RWPE1 (cell line): ENCODE measurements at regions not wholly inside any gene's neighbourhood (a gene's known extent, or its start where the extent isn't known, plus 50 kb on each side); places are given as distances from the start of the nearest gene placed in this dataset.
A peak's percentile ranks its signal among the peaks of the same experiment; 100 is the strongest.

Source experiments
- CTCF ChIA-PET: fragments of 350-600 bp; sonication (Branson Sonifier 250); formaldehyde crosslinking; extraction: SDS; loops from one replicate; lab custom pipeline; 2021; lab: Yijun Ruan, JAX
- POLR2A ChIA-PET: fragments of 400-600 bp; formaldehyde crosslinking; extraction: SDS; loops from one replicate; lab custom pipeline; 2020; ENCODE audit warnings: antibody characterized with exemption; ENCODE audit not compliant: low non-redundant PET; lab: Yijun Ruan, JAX
- DNase-seq: peaks from one replicate; pipeline ENCODE4 v3.0.0; 2012; ENCODE audit warnings: low spot score
- H3K27ac ChIP-seq: fragments of 450-650 bp; 2 replicates; pipeline ENCODE4 v1.5.1; 2017
- CTCF ChIP-seq: fragments of 450-650 bp; conservative IDR thresholded peaks from 2 replicates; pipeline ENCODE4 v1.5.1; 2017; ENCODE audit warnings: low read depth, mild to moderate bottlenecking

DNA sequence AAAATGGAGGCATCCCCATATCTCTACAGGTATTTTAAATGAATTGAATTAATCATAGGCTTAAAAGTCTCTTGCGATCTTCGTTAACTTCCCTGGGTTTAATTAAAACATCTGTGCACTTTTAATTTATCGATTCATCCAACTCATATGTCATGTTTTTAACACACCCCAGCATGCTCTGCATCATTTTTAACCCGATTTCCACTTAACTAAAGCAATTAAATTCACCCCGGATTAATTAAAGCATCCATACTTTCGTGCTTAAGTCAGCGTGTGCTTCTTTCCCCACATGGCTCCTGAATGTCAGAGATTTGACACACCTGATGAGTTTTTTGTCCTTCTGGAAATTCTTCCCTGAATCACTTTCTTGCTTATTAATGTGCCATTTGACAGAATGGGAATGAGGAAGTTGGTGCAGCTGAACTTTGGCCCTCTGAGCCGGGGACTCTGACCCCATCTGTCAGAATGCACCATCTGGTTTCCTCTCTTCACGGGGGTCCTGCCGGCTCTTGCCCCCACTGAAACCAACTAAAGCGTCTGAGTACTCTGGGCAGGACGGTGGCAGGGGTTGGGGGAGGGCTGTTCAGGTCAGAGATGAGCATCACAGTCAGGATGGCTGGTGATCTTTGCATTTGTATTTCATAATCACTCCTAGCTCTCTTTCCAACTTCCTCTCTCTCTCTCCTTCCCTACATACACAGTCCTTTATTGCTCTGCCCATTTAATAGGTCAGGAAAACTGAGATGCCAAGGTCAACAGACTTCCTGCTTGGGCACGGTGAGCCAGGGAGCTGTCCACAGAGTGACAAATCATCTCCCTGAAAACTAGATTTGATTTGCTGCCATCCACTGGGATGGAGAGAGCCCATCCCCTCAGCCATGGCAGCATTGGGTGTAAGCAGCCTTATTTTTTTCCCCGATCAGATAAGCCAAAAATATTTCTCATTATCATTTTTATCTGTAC lies 180.3 kb upstream of the WWC1 start:
- no peak overlapping the region for H3K27ac ChIP-seq
- POLR2A ChIA-PET = no interaction called here
- TF ChIP-seq CTCF = no peak
- CTCF ChIA-PET = interaction anchor here (0.6 to 0.8 kb wide), 4 partner anchors 18 to 1410 kb away, joined by 3 to 6 read pairs (median 4); no protein-coding TSS in a partner anchor
- no peak for DNase-seq

GRCh38 chr5:168114444-168115017 lies 176.9 kb upstream of the WWC1 start:
- ChIA-PET CTCF (interaction anchor here (0.5 to 1.0 kb wide), 3 partner anchors 105 to 111 kb away, joined by 3 to 12 read pairs (median 4); no protein-coding TSS in a partner anchor), POLR2A (no interaction called here)
- peak; percentile 74 for DNase-seq
- H3K27ac ChIP-seq = no peak overlapping the region
- peak; percentile 48 for TF ChIP-seq CTCF

DNA sequence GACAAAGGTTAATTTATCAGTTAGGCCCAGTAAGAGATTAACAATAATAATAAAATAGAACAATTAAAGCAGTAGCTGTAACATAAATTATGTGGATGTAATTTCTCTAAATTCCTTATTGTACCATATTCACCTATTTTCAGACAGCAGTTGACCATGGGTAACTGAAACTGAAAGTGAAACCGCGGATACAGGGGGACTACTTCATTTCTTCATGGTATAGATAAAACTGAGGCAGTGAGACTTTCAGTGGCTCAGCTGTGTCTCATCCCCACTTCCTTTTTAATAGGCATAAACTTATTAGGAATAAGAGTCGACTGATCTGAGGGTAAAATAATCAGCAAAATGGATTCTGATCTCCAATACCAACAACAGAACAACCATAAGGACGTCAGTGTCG lies 174.0 kb upstream of the WWC1 start:
- ChIA-PET POLR2A (no interaction called here), CTCF (interaction anchor here (2.6 kb wide), 1 partner anchor 102 kb away, joined by 7 read pairs; no protein-coding TSS in a partner anchor)
- H3K27ac ChIP-seq = no peak overlapping the region
- DNase-seq = no peak
- no peak for TF ChIP-seq CTCF

DNA sequence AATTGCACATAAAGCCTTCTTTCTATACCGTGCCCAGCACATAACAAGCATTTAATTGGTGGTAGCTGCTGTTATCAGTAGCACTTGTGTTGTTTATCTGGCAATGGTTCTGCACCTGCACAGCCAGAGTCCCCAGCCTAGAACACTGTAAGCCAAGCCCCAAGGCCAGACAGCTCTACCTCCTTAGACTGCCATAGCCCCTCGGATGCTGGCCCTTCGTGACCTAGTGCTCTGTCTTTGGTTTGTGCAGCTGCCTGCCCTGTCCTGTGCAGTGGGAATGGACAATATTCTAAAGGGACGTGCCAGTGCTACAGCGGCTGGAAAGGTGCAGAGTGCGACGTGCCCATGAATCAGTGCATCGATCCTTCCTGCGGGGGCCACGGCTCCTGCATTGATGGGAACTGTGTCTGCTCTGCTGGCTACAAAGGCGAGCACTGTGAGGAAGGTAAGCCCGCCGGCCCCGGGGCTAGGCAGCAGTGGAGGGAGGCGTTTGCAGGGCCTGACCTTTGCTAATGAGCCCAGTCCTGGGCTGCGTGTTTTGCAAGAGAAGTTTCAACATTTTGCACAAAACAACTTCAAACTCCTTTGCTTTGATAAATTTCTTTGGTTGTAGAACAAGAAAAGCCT lies 173.3 kb upstream of the WWC1 start:
- CTCF ChIA-PET = no interaction called here
- POLR2A ChIA-PET = no interaction called here
- H3K27ac ChIP-seq = no peak overlapping the region
- DNase-seq = no peak
- no peak for TF ChIP-seq CTCF

- CTCF ChIA-PET = no interaction called here
- POLR2A ChIA-PET = no interaction called here
- H3K27ac ChIP-seq = no peak overlapping the region
- DNase-seq = no peak
- TF ChIP-seq CTCF = no peak
Observed at GRCh38 chr5:168120401-168121137, 170.9 kb upstream of the WWC1 start.

- ChIA-PET CTCF (no interaction called here), POLR2A (no interaction called here)
- no peak for DNase-seq
- no peak overlapping the region for H3K27ac ChIP-seq
- TF ChIP-seq CTCF = no peak
Observed at GRCh38 chr5:168121138-168121494, 170.3 kb upstream of the WWC1 start.
